ENCODE measurements at regions not wholly inside any gene's neighbourhood (a gene's known extent, or its start where the extent isn't known, plus 50 kb on each side); places are given as distances from the start of the nearest gene placed in this dataset.

DNA sequence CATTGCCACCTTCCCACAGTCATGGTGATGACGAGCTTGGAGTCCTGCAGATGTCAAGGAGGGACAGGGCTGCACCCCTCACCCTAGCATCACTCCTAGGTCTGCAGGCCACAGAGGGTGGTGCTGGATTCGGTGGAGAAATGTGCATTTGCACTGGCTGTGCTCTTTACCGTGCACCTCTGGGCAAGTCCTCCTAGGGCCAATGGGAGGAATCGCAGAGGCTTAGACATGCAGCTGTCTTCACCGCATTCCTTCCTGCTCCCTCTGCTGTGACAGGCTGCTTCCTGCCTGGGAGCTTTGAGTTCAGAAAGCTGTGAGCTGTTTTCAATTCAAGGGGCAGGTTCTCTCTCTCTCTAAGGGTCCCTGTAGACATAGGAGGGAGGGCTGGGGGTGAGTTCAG is 85.1 kb downstream of the EDN3 start:
- TF ChIP-seq, protein P1, sequence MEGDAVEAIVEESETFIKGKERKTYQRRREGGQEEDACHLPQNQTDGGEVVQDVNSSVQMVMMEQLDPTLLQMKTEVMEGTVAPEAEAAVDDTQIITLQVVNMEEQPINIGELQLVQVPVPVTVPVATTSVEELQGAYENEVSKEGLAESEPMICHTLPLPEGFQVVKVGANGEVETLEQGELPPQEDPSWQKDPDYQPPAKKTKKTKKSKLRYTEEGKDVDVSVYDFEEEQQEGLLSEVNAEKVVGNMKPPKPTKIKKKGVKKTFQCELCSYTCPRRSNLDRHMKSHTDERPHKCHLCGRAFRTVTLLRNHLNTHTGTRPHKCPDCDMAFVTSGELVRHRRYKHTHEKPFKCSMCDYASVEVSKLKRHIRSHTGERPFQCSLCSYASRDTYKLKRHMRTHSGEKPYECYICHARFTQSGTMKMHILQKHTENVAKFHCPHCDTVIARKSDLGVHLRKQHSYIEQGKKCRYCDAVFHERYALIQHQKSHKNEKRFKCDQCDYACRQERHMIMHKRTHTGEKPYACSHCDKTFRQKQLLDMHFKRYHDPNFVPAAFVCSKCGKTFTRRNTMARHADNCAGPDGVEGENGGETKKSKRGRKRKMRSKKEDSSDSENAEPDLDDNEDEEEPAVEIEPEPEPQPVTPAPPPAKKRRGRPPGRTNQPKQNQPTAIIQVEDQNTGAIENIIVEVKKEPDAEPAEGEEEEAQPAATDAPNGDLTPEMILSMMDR (IDR thresholded peaks at IDR 0.05; ENCODE audit: low read depth, low read length), result no peak
- no peak for TF ChIP-seq POLR2A (IDR thresholded peaks at IDR 0.05; ENCODE audit: extremely low read depth, insufficient read length)
- TF ChIP-seq, protein P2, sequence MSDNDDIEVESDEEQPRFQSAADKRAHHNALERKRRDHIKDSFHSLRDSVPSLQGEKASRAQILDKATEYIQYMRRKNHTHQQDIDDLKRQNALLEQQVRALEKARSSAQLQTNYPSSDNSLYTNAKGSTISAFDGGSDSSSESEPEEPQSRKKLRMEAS (IDR thresholded peaks at IDR 0.05; ENCODE audit: low read depth, low read length), result no peak
- TF ChIP-seq MYC (IDR thresholded peaks at IDR 0.05; ENCODE audit: low read depth, low read length), result no peak

All from NB4 (cell line).